ENCODE measurements at regions not wholly inside any gene's neighbourhood (a gene's known extent, or its start where the extent isn't known, plus 50 kb on each side); places are given as distances from the start of the nearest gene placed in this dataset.

- DNase-seq = no peak
Observed at GRCh38 chr7:79862447-79863210, 272.0 kb upstream of the GNAI1 start.

GRCh38 chr7:79855172-79855571 is 279.5 kb upstream of the GNAI1 start:
- no peak for DNase-seq

- DNase-seq = no peak
Observed at GRCh38 chr7:79854621-79855020, 280.0 kb upstream of the GNAI1 start.

- no peak for DNase-seq
Observed at GRCh38 chr7:79837915-79838314, 296.7 kb upstream of the GNAI1 start.

- no peak for DNase-seq
Observed at GRCh38 chr7:79833616-79834015, 301.0 kb upstream of the GNAI1 start.

GRCh38 chr7:79828866-79829265 is 305.8 kb upstream of the GNAI1 start:
- no peak for DNase-seq

GRCh38 chr7:79823246-79823951 is 311.2 kb upstream of the GNAI1 start:
- DNase-seq = no peak

DNA sequence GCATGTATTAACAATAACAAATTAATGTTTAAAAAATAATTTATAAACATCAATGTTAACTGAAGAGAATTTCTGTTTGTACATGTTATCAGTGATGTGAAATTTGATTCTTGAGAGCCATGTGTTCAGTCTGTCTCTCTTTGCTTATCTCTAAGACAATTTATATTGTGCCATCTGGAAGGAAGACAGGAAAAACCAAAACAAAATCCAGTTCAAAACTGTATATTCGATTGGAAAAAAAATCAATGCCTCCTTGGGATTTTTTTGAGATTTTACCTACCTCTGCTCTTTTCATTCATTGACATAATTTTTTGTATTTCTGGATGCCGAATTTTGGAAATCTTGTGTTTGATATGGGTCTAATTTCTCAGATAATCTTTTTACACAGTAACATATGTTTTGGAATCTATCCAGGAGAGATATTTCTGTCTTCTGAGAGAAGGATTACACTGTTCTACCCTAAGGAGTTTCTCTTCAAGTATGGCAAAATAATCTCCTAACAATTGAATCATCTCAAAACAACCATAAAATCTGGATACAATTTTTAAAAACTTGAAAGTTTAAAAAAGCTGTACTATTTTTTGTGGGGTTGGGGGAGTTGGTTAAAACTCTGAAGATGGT is 311.9 kb upstream of the GNAI1 start:
- DNase-seq = no peak

- DNase-seq = no peak
Observed at GRCh38 chr7:79820387-79820786, 314.2 kb upstream of the GNAI1 start.

GRCh38 chr7:79810916-79811315 is 323.7 kb upstream of the GNAI1 start:
- DNase-seq = no peak

DNA sequence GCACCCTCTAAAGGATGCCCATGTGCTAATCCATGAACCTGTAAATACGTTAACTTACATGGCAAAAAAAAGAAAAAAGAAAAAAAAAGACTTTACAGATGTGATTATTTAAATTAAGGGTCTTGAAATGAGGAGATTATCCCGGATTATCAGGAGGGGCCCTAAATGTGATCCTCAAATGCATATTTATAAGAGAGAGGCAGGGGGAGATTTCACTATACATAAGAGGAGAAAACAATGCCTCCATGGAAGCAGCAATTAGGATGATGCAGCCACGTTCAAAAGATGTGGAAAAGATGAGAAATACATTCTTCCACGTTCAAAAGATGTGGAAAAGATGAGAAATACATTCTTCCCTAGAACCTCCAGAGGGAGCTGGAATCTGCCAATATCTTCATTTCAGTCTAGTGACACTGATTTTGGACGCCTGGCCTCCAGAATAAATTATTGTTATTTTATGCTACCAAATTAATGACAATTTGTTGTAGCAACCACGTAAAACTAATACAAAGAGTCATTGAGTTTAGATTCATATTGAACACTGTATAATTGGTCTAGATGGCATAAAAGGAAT is 328.4 kb upstream of the GNAI1 start:
- DNase-seq = no peak

GRCh38 chr7:79790656-79791262 is 337.3 kb upstream of the MAGI2 start:
- no peak for DNase-seq

GRCh38 chr7:79789584-79790345 is 336.3 kb upstream of the MAGI2 start:
- DNase-seq = no peak

DNA sequence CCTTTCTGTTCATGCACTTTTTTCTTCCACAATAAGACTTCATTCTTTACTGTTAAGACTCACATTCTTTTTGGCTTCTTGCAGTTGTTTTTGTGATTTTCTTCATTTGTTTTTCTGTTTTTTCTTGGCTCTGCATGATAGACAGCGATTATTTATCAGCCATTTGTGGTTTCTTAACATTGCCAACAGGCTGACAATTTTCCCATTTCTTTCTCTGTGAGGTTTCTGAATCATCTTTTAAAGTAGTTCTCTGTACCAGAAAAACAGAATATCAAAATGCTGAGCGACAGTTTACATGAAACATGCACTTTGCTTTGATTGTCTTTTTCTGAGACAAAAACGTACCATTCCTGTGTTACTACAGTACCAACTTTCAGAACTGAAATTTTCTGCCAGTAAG is 334.2 kb upstream of the MAGI2 start:
- no peak for DNase-seq

GRCh38 chr7:79787096-79787495 is 333.6 kb upstream of the MAGI2 start:
- no peak for DNase-seq

DNA sequence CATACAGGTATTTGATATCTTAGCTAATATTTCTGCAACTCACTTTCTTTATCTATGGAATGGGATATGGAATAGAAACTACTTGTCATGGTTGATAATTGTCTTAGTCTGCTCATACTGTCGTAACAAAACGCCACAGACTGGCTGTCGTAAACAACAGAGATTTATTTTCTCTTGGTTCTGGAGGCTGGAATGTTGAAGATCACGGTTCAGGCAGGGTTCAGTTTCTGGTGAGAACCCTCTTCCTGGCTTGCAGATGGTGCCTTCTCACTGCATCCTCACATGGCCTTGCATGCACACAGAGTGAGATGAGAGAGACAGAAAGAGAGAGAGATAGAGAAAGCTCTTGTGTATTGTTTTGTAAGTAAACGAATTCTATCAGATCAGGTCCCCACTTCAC is 332.7 kb upstream of the MAGI2 start:
- DNase-seq = no peak

DNA sequence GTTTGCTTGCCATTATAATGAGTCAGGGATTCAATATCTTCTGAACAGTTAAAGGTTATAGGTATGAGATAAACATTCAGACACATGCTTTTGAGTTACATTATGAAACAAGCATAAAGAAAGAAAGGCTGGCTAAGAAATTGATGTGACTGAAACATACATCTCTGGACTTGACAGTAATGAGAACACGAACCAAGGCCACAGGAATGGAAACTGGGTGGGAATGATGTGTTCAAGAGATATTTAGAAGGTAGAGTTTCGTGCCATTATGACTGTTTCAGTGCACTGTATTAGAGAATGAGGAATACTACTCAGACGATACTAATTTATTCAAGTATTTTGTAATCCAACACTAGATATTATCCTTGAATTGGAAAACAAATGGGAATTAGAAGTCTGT is 332.1 kb upstream of the MAGI2 start:
- DNase-seq = no peak

GRCh38 chr7:79782906-79783305 is 329.4 kb upstream of the MAGI2 start:
- no peak for DNase-seq

DNA sequence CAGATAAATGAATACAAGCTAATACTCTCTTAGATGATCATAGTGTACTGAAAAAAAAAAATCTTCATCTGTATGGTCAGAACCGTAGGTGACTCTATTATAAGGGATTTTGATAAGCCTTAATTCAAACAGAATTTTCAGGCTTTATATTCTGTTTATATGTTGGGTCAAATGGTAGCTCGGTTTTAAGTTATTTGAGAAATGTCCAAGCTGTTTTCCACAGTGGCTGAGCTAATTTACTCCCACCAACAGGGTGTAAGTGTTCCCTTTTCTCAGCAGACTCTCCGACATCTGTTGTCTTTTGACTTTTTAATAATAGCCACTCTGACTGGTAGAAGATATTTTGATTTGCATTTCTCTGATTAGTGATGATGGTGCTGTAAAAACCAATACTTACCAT is 328.8 kb upstream of the MAGI2 start:
- no peak for DNase-seq

DNA sequence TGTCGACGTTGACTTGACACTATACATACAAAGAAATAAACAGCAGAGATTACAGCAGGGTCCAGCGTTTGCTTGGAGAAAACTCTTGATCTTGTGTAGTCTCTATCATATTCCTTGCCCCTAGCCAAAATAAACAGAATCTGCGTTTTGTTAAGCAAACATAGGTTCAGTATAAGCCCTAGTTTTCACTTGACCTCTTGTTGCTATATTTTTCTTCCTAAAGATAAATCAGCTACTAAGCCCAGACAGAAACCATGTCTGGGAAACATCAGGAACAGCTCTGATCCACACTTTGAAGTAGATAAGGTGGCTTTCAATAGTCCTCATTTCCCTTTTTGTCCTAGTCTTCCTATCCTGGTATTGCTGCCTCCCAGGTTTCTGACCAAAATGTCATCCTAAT is 328.2 kb upstream of the MAGI2 start:
- no peak for DNase-seq

- DNase-seq = no peak
Observed at GRCh38 chr7:79778786-79779770, 325.6 kb upstream of the MAGI2 start.
